IMR-90 (cell line): ENCODE measurements at regions not wholly inside any gene's neighbourhood (a gene's known extent, or its start where the extent isn't known, plus 50 kb on each side); places are given as distances from the start of the nearest gene placed in this dataset.
"Not testable (repeated sequence)": the region's sequence is repeated elsewhere in the genome, so short reads cannot be mapped to it uniquely, and the experiment has no call there.

Experiments used
- ATAC-seq: fragments of 200-7000 bp; cut with Tn5 transposase; 2 replicates; pipeline ENCODE4 v1.9.1; 2020; ENCODE audit warnings: low read depth, mild to moderate bottlenecking, moderate library complexity
- BruUV-seq: library from RNA; stranded (reverse); fragments of 400-500 nt; replicated peaks from 2 replicates; lab custom pipeline; 2021; lab: Mats Ljungman, UMichigan
- CTCF ChIA-PET: fragments of 300-600 bp; formaldehyde crosslinking; extraction: SDS; loops from one replicate; lab custom pipeline; 2021; ENCODE audit warnings: antibody characterized with exemption; lab: Yijun Ruan, JAX
- POLR2A ChIA-PET: fragments of 300-600 bp; sonication (Branson Sonifier 250); formaldehyde crosslinking; loops from one replicate; lab custom pipeline; 2022; ENCODE audit warnings: antibody characterized with exemption; ENCODE audit not compliant: unreplicated experiment; lab: Charles Lee
- DNase-seq: peaks from one replicate; pipeline ENCODE4 v3.0.0; 2013
- H2AFZ ChIP-seq: replicated peaks from 2 replicates; pipeline ENCODE3; 2013; ENCODE audit warnings: low read length, mild to moderate bottlenecking; ENCODE audit not compliant: poor library complexity
- H2AK5ac ChIP-seq: 2 replicates; pipeline ENCODE4 v1.6.1; 2013; ENCODE audit warnings: low read depth, low read length, inconsistent platforms
- H2AK9ac ChIP-seq: replicated peaks from 2 replicates; pipeline ENCODE3; 2013; ENCODE audit warnings: mild to moderate bottlenecking, low read depth, low read length, moderate library complexity; ENCODE audit not compliant: poor library complexity
- H2BK120ac ChIP-seq: 2 replicates; pipeline ENCODE4 v1.6.1; 2013; ENCODE audit warnings: low read depth, low read length, inconsistent platforms
- H2BK15ac ChIP-seq: 3 replicates; pipeline ENCODE4 v1.6.1; 2013; ENCODE audit warnings: low read depth, low read length, inconsistent platforms
- H2BK20ac ChIP-seq: 2 replicates; pipeline ENCODE4 v1.6.1; 2013; ENCODE audit warnings: low read depth, mild to moderate bottlenecking, inconsistent platforms, low read length, moderate library complexity
- H2BK5ac ChIP-seq: 2 replicates; pipeline ENCODE4 v1.6.1; 2013; ENCODE audit warnings: mild to moderate bottlenecking, low read depth, low read length, inconsistent platforms; ENCODE audit not compliant: poor library complexity, severe bottlenecking
- H3K14ac ChIP-seq: replicated peaks from 2 replicates; pipeline ENCODE4 v1.6.1; 2013; ENCODE audit warnings: low read depth, low read length, inconsistent platforms
- H3K18ac ChIP-seq: 2 replicates; pipeline ENCODE4 v1.6.1; 2013; ENCODE audit warnings: low read depth, low read length, control low read depth
- H3K23ac ChIP-seq: 2 replicates; pipeline ENCODE4 v1.6.1; 2013; ENCODE audit warnings: low read depth, low read length, inconsistent platforms
- H3K27ac ChIP-seq: 2 replicates; pipeline ENCODE4 v1.5.1; 2013; ENCODE audit warnings: mild to moderate bottlenecking, control low read depth, low read length; ENCODE audit not compliant: insufficient read depth
- H3K27me3 ChIP-seq: 2 replicates; pipeline ENCODE4 v1.6.1; 2013; ENCODE audit warnings: low read length; ENCODE audit not compliant: control insufficient read depth, insufficient read depth
- H3K36me3 ChIP-seq: 2 replicates; pipeline ENCODE4 v1.6.1; 2013; ENCODE audit warnings: low read length, mixed read lengths; ENCODE audit not compliant: control insufficient read depth, insufficient read depth
- H3K4ac ChIP-seq: 2 replicates; pipeline ENCODE4 v1.6.1; 2013; ENCODE audit warnings: low read depth, low read length, inconsistent platforms
- H3K4me1 ChIP-seq: 2 replicates; pipeline ENCODE4 v1.6.1; 2013; ENCODE audit warnings: low read length, mixed read lengths; ENCODE audit not compliant: control insufficient read depth, insufficient read depth
- H3K4me2 ChIP-seq: 2 replicates; pipeline ENCODE4 v1.6.1; 2013; ENCODE audit warnings: low read depth, mild to moderate bottlenecking, control low read depth, low read length, moderate library complexity
- H3K4me3 ChIP-seq: 2 replicates; pipeline ENCODE4 v1.5.1; 2013; ENCODE audit warnings: low read depth, mild to moderate bottlenecking, control low read depth, low read length, moderate library complexity; ENCODE audit not compliant: insufficient read depth
- H3K56ac ChIP-seq: 2 replicates; pipeline ENCODE4 v1.6.1; 2013; ENCODE audit warnings: low read length, inconsistent platforms; ENCODE audit not compliant: insufficient read depth; ENCODE audit errors: extremely low read depth
- H3K79me1 ChIP-seq, 2 experiments: 2 replicates each; pipeline ENCODE4 v1.6.1; 2013; ENCODE audit warnings: low read length in 2 of 2, inconsistent platforms in 1 of 2, low read depth in 1 of 2
- H3K9ac ChIP-seq: 2 replicates; pipeline ENCODE4 v1.6.1; 2013; ENCODE audit warnings: low read depth, low read length, control low read depth
- H3K9me1 ChIP-seq: 2 replicates; pipeline ENCODE4 v1.6.1; 2013; ENCODE audit warnings: low read length, inconsistent platforms; ENCODE audit not compliant: insufficient read depth
- H3K9me3 ChIP-seq: 2 replicates; pipeline ENCODE4 v1.6.1; 2013; ENCODE audit warnings: low read length; ENCODE audit not compliant: control insufficient read depth, insufficient read depth
- H4K20me1 ChIP-seq: 2 replicates; pipeline ENCODE4 v1.6.1; 2013; ENCODE audit warnings: low read length, inconsistent platforms; ENCODE audit not compliant: insufficient read depth
- H4K5ac ChIP-seq: 2 replicates; pipeline ENCODE4 v1.6.1; 2013; ENCODE audit warnings: mild to moderate bottlenecking, low read depth, low read length, control low read depth
- H4K8ac ChIP-seq, 2 experiments: 2 replicates each; pipeline ENCODE4 v1.6.1; 2013; ENCODE audit warnings: low read depth in 2 of 2, low read length in 2 of 2, control low read depth in 1 of 2, inconsistent platforms in 1 of 2
- H4K91ac ChIP-seq: 2 replicates; pipeline ENCODE4 v1.6.1; 2013; ENCODE audit warnings: low read depth, low read length, inconsistent platforms; ENCODE audit not compliant: insufficient read depth
- WGBS, 2 experiments: methylation state at CpG; one replicate each; pipeline versions ENCODE4 v1.1.5 to v1.1.7; 2013; ENCODE audit warnings: missing lambda C conversion rate in 2 of 2; ENCODE audit not compliant: insufficient read length in 1 of 2; ENCODE audit errors: extremely low coverage in 2 of 2; 5-methylcytosine and 5-hydroxymethylcytosine counted together
- dilution Hi-C: fragments of 300-500 bp; cut with HindIII; formaldehyde crosslinking; loops from one replicate; pipeline ENCODE4 v1.14.3; 2018; ENCODE audit warnings: low sequenced_read_pairs; ENCODE audit not compliant: unreplicated experiment
- in situ Hi-C: fragments of 300-500 bp; cut with MboI; formaldehyde crosslinking; loops from 3 replicates; pipeline ENCODE4 v1.14.3; 2019; ENCODE audit warnings: low sequenced_read_pairs, inconsistent platforms, mixed read lengths
- intact Hi-C: fragments of 100-400 bp; cut with micrococcal nuclease; formaldehyde crosslinking; loops from 2 replicates; pipeline ENCODE4 v1.10.0; 2022

DNA sequence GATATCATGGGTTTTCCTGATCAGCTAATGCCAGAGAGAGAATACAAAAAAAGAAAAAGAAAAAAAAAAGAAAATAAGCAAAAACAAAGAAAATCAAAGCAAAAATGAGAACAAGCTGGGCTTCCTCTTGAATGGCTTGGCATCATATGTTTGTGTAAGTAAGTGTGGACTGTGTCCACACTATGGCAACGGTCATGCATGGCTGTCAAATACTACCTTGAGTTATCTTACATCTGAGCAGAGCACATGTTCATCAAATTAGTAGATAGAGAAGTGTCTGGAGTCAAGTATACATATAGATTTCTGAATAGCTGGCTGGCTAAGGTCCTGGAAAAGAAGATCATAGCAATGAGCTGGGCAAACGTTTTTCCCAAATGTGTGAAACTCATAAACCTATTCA is 470.2 kb downstream of the RPIA start:
- H4K5ac ChIP-seq, dilution Hi-C loops: not testable (repeated sequence)

DNA sequence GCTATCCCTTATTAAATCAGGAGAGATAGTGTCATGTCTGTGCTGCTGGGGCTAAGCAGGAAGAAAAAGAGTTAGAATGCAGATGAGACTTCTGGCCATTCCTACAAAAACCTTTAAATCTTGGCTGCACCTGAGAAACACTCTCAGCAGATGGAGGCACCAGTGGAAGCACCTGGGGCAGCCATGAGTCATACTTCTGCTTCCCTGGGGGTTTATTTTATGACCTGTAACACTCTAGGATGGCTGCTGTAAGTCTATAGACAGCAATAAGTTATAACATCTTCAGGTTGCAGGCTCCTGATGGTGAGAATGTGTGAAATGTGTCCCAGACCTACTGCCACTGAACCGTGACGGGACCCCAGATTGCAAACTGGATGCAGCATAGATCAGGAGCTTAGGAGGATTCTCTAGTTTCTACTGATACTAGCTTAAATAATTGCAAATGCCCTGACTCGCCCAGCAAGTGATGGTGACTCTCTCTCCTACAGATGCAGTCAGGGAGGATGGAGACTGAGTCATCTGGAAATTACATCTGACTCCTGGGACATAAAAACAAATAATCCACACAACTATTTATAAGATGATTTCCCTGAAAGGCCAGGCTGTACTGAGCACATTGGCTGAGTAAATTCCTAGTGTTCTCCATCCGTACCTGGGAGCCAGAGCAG is 479.2 kb downstream of the RPIA start:
- H2BK20ac ChIP-seq, BruUV-seq, H4K8ac ChIP-seq, H3K4ac ChIP-seq, dilution Hi-C loops, H2BK120ac ChIP-seq, H2AK9ac ChIP-seq, H3K36me3 ChIP-seq, H3K79me1 ChIP-seq, CTCF ChIA-PET, in situ Hi-C loops, intact Hi-C loops, H3K23ac ChIP-seq, DNase-seq, H2BK5ac ChIP-seq, H4K91ac ChIP-seq, H2BK15ac ChIP-seq, H3K18ac ChIP-seq, H3K27ac ChIP-seq, H3K4me2 ChIP-seq, H3K9ac ChIP-seq, H4K20me1 ChIP-seq, H3K9me3 ChIP-seq, H3K56ac ChIP-seq, H3K9me1 ChIP-seq, POLR2A ChIA-PET, H3K14ac ChIP-seq, H4K5ac ChIP-seq, H3K4me3 ChIP-seq, H2AK5ac ChIP-seq, H3K4me1 ChIP-seq, H3K27me3 ChIP-seq, H2AFZ ChIP-seq, ATAC-seq: not testable (repeated sequence)
- WGBS, 2 experiments: no CpG with 5 or more reads among the region's 4 CpGs

More for the DNA sequence above, 470.2 kb downstream of the RPIA start:
- H4K20me1 ChIP-seq, H3K79me1 ChIP-seq, H2BK15ac ChIP-seq, H3K14ac ChIP-seq, H3K23ac ChIP-seq, H3K4me3 ChIP-seq, H2BK120ac ChIP-seq, ATAC-seq, H3K4ac ChIP-seq, H2AFZ ChIP-seq, H3K27ac ChIP-seq, H3K9me3 ChIP-seq, H3K4me2 ChIP-seq, in situ Hi-C loops, POLR2A ChIA-PET, H2BK5ac ChIP-seq, H4K8ac ChIP-seq, CTCF ChIA-PET, H2AK5ac ChIP-seq, H4K91ac ChIP-seq, H3K56ac ChIP-seq, intact Hi-C loops, H3K9ac ChIP-seq, H2AK9ac ChIP-seq, H3K36me3 ChIP-seq, H3K18ac ChIP-seq, H3K9me1 ChIP-seq, H3K4me1 ChIP-seq, BruUV-seq, H3K27me3 ChIP-seq, DNase-seq, H2BK20ac ChIP-seq: not testable (repeated sequence)
- no CpG with 5 or more reads among the region's 2 CpGs for WGBS, 2 experiments
